NCI-H82 (cell line): ENCODE measurements at regions not wholly inside any gene's neighbourhood (a gene's known extent, or its start where the extent isn't known, plus 50 kb on each side); places are given as distances from the start of the nearest gene placed in this dataset.
A peak's percentile ranks its signal among the peaks of the same experiment; 100 is the strongest.
"Not testable (repeated sequence)": the region's sequence is repeated elsewhere in the genome, so short reads cannot be mapped to it uniquely, and the experiment has no call there.

Source experiments
- DNase-seq: peaks from one replicate; lab custom pipeline; 2025; lab: John Stamatoyannopoulos, UW

DNA sequence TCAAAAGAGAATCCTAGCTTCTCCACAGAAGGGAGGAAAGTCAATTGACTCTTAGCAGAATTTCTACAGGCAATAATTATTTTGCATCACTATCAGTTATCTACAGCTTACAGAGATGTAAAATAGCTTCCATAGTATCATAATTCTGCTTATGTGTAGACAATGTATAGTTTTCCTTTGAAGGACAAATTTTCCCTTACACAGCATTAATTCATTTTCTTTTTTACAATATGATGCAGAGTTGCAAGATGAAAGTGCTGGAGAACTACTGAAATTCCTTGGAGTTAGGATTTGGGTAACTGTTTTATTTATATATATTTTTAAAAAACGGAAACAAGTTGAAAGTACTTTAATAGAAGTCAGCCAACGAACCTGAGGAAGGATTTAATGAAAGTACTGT is 111.0 kb upstream of the CPHXL start:
- no peak for DNase-seq

DNA sequence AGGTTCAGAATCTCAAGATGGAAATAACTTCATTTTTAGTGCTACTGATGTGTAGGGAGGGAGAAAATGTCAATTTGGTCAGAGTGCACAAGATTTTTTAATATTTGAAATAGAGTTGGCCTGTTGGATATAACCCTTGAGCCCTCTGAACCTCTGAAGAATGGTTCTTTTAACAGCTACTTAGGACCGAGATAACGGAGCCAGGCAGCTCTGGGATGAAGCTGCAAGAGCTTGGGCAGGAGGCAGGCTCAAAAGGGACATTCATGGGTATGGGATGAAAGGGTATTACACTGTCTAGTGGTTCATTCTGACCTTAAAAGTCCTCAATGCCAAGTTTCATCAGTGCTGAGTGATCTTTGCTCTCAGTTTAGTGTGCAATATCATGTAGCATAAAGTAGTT is 111.4 kb upstream of the CPHXL start:
- DNase-seq = no peak

DNA sequence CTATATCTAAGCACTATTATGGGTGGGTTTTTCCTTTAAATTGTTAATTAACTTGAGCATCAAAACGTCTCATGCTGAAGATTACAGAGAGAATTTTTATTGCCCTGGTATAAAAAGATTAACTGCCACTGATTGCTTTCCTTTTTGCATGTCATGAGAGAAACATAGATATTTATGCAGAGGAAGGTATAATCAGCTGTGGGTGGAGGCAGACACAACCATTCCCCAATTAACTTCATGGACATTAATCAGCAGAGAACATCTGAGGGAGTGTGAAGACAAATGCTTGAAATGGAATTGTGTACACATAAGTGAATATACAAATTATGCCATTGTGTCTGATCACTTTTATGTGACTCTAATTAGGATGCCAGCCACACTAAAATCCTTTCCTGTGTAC is 115.2 kb upstream of the CPHXL start:
- no peak for DNase-seq

DNA sequence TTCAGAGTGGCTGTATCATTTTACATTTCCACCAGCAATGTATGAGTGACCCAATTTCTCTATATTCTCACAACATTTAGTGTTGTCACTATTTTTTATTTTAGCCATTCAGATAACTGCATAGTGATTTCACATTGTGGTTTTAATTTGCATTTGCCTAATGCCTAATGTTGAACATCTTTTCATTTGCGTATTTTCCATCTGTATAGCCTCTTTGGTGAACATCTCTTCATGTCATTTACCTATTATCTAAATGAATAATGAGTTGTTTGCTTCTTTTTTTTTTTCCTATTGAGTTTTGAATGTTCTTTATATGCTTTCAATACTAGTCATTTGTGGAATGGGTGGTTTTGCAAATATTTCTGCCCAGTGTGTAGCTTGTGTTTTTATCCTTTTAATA is 120.9 kb upstream of the CPHXL start:
- no peak for DNase-seq

DNA sequence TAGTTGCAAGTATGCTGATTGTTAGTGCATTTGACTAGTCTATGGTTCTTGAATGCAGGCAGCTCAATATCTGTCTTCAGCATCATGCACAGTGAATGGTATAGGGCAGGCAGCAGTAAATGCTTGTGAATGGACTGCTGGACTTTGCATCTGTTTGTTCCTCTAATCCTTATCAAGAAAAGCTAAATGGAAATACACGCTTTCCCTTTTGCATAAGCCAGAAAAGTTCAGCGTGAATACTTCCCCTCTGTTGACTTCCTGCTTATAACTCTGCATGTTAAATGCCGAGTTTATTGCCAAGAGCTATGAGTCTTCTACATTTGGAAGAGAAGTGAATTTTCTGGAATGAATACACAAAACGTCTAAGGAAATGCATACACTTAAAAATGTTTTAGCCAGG is 127.9 kb upstream of the CPHXL start:
- DNase-seq = no peak

DNA sequence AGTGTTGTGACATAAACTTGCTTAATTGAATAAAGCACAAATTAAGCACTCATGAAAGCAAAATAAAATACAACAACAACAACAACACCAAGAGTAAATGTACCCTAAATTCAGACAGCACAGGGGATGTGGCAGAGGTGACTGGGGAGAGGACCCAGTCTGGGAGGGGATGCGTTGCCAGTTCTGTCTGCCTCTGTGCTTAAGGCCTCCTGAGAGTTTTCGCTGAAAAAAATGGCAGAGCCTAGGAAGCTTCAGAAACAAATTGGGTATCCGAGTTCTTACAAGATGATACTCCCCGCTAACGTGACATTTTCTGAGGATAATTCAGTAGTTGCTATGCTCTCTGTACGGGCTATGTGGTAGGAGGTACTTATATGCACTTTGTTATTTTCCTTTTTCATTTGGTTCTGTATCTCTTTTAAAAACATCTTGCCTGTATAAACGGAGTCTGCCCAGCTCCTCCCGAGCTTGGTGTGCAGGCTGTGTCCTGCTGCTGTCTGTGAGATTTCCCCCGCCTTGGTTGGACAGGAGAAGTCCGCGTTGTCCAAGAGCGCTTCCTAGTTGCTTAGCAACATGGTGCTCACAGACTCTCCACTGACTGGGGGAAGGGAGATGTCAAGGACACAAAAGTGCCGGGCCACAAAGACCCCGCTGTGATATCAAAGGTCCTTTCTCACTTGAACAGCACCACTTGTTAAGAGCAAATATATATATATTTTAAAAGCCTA is 134.2 kb upstream of the CPHXL start:
- peak; percentile 21 for DNase-seq

DNA sequence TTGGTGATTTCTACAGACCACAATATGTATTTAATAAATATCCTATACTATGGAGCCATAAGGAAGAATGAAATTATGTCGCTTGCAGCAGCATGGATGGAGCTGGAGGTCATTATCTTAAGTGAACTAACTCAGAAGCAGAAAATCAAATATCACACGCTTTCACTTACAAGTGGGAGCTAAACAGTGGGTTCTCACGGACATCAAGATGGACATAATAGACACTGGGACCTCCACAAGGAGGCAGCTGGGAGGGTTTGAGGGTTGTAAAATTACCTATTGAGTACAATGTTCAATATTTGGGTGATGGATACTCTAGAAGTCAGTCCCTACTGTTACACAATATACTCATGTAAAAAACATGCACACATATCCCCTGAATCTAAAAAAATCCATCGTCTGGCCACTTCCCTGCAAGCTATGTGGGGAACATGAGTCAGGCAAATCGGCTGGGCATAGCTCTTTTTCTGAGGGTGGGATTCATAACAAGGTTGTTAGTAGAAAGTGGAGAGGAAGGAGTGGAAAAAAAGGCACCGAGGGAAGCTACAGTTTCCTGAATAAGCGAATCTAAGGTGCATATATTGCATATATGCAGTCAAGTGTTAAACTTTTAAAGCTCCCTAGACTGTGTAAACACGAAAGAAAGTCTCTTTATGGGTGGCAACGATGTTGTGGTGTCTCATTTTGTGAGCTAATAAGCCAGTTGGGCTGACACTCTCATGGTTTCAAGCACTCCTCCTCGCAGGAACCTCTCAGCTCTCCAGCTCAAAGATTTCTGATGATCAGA is 135.2 kb upstream of the CPHXL start:
- DNase-seq = no peak

DNA sequence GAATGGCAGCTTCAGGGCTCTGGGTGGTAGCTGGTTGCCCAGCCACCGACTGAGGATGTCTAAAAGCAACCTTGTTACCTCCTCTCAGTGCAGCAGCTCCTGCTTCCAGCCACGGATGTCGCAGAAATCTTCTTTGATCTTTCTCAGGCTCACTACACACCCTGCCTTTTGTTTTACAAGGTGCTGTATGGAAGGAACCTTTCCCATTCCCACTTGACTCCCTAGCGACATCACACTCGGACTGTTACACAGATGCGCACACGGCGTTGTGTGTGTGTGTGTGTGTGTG is 135.8 kb upstream of the CPHXL start:
- no peak for DNase-seq

DNA sequence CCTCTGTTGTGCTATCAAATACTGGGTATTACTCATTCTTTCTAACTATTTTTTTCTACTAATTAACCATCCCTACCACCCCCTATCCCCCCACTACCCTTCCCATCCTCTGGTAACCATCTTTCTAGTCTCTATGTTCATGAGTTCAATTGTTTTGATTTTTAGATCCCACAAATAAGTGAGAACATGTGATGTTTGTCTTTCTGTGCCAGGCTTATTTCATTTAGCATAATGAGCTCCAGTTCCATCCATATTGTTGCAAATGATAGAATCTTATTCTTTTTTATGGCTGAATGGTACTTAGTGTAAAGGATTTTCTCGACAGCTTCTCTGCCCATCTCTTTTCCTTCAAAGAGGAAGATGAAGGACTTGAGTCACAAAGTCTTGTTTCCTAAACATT is 138.0 kb upstream of the CPHXL start:
- no peak for DNase-seq

DNA sequence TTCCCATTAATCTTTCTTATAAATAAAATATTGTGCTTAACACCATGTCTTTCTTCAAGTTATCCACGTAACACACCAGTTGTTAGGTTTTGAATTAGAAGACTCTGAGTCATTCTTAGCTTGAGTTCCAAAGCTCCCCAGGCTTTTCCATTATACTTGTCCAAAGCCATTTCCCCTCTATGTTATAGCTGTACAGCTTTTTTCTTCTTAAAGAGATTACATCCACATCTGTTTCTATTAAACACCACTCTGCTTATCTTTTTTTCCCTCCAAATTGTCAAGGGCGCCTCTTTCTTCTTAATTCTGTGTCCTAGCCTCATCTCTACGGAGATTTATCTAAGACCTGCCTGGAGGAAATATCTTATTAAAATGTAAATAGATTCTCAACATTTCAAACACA is 139.4 kb upstream of the CPHXL start:
- peak; percentile 2 for DNase-seq

DNA sequence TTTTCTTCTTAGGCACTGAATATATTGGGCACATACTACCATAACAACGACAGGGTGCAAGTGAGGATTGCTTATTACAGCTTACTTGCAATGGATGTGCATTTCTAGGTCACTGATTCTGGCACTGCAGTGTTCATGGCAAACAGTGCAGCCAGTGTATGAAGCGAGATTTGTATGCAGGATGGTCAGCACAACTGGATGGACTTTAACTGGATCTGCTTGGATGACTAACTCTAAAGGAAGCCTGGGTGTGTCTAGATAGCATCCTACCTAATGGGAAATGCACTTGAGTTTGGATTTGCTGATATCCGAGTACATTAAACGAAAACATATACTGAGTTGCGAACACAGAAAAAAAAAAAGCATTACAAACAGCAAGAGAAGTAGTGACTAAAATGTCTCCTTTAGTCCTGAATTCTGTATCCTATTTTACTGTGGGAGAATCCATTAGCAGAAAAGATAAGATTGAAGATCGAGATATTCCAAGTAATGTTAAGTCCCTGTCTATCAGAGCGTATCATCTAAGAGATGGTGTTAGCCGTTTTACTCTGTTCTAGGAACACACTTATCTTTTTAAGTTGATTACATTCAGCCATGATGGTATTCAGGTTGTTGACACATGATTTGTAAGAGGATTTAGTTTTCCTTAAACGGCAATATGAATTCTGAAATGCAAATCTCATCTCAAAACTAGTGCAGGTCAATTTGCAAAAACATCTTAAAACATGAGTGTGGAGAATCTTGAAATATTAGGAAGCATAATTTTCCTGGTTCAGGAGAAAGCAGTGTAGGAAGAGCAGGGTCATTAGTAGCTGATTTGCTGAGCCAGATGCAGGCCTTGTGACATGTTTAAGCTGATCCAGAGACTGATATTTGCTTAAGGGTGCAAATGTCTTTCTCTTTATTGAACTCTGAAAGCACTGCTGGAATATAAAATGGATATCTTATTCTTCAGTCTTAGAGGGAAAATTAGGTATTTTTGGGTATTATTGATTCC is 142.6 kb upstream of the CPHXL start:
- peak; percentile 46 for DNase-seq

DNA sequence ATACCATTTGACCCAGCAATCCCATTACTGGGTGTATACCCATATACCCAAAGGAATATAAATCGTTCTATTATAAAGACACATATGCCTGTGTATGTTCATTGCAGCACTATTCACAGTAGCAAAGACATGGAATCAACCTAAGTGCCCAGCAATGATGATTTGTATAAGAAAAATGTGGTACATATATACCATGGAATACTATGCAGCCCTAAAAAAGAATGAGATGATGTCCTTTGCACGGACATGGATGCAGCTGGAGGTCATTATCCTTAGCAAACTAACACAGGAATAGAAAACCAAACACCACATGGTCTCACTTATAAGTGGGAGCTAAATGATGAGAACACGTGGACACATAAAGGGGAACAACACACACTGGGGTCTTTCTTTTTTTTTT is 155.0 kb upstream of the CPHXL start:
- DNase-seq = not testable (repeated sequence)

DNA sequence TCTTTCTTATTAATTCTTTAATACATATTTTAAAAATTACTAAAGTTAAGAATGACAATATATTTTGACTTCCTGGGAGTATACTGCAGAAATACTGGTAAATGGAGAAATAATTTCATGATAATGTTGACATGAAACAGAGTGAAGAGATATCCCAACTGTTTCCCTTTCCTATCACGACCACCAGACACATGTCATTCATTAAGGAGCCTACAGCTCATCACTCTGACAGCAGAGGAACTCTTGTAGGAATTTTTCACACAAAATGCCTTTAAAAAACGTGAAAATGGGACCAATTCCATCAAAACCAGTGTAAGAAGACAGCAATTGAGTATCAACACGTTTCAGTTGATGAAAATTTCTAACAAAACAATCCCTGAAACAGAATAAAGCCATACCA is 172.9 kb upstream of the CPHXL start:
- DNase-seq = no peak

DNA sequence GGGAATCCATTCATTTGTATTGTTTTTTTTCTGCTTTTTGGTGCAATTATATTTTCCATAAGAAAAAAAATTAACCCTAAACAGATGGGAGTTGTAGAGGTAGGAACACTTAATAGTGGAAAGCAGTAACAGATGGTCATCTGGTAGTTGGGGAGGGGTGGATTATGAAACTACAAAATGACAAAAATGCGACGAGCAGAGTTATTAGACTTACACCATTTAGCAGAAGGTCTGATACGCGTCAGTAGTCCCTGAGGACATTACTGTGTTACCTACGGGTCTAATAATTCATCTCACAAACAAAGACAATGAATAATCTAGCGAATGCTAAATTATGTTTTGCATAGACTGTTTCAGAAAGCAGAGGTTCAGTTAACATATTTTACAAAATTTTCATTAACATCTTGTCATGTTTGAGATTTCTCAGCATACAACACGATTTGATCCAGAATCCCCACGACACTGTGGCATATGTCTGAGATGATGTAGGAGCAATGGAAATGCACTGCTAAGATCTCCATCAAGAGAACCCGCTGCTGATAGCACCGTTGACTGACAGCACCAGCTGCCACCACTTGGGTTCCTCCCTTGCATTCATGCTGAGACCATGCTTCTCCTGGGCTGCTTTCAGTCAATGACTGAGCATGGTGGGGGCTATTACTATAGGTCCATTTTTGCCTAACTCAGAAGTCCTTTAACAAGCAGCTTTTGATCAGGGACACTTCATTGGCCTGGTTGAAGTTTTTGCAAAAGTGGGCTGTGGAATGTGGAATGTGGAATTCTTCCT is 182.2 kb upstream of the CPHXL start:
- peak; percentile 23 for DNase-seq

DNA sequence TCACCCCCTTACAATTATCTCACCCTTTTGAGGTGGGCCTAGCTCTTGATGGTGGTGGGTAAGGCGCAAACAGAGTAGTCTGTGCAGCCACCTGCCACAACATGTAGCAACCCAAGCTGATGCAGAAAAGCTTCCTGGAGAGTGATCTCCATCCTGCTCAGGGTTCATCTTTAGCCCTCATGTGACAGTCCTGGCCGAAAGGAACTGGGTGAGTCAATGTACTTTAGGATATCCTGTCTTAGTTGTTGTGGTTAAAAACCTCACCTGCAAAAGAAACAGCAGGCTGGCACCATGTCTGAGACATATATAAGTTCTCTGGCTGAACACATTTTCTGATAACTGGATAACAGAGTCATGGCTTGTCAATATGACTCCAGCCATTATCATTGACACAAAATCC is 183.5 kb upstream of the CPHXL start:
- no peak for DNase-seq

DNA sequence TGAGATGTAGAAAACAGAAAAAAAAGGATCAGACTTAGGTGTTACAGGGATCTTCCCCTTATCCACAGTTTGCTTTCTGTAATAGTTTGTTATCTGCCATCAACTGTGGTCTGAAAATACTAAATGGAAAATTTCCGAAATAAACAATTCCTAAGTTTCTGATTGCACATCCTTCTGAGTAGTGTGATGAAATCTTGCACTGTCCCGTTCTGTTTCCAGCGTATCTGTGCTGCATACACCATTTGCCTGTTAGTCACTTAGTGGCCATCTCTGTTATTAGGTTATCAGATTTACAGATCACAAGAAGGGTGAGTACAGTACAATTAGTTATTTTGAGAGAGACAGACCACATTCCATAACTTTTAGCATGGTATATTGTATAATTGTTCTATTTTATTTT is 185.6 kb upstream of the CPHXL start:
- no peak for DNase-seq

DNA sequence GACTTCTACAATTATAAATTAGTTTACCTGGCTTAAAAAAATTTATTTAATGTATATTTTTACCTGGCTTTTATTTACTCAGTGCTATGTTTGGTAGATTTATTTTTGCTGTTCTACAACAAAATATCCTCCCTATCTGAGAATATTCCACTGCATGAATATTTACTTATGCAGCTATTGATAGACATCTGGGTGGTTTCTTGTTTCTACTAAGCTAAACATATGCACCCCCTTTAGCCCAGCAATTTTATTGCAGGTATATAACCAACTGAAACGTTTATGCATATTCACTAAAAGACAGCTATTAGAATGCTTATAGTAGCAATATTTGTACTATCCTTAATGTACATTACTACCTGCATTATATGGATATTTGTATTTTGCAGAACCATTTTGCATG is 187.7 kb upstream of the CPHXL start:
- no peak for DNase-seq

DNA sequence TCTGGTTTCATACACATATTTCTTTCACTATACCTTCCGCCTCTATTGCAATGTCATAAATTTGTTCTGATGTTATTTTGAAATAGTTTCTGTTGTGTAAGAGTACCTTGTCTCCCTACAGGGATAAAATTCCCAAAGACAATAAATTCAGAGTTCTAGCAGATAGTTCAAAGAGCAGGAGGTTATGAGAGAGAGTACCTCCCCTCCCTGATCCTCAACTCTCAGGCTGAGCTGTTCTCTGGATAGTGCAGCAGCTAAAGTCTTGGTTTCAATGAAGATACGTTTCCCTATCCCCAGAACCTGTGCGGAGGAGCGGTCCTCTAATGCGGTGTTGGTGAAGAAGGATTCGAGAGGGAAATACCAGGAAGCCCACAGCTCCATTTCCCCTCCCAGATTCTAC is 190.2 kb upstream of the CPHXL start:
- no peak for DNase-seq

DNA sequence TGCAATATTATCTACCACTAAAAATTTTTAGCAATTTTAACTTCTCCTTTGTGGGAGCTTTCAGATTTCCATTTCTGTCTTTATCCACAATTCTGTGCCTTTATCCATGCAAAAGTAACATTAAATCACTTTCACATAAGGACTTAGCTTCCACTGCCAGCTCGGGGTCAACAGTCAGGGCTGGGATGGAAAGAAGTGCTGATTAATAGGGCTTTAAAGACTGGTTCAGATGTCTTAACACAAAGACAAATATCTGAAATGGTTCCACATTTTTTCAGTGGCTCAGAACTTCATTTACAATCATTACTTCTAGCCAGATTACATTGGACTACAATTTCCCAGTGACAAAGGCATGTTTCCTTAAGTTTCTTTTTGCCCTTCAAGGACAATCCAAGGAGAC is 191.8 kb upstream of the CPHXL start:
- no peak for DNase-seq

DNA sequence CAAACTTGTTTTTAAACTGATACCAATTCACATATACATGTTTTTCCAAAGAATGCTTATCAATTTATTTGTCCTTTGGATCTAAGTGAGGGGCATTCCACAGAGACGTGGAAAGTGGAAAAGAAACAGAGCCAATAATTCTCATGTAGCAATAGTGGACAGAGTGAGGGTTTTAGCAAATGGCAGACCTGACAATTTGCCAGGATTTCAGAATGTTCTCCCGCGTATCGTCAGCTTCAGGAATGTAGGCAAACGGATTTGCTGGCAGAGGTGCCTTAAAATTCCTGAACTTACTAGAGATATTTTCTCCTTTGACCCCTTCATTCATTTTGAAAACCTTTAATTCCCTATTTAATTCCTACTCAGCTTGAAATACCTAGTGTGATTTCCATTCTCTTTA is 193.4 kb upstream of the CPHXL start:
- DNase-seq = no peak

DNA sequence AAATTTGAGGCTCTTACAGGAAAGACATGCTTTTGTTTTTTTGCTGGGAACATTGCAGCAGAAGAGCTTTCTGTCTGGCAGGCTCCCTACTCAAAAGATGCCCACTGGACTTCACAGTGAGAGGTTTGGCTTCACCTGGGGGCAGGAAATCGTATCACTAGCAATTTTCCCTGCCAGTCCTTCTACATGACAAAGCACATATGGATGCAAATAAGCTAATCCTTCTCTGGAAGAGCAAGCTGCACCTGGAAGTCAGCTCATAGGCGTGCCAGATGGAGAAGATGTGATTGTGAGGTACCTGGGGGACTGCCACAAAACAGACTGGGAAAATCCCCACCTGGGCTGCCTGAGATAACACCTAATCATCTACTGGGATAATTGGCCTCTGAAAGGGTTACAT is 195.0 kb upstream of the CPHXL start:
- peak; percentile 33 for DNase-seq

DNA sequence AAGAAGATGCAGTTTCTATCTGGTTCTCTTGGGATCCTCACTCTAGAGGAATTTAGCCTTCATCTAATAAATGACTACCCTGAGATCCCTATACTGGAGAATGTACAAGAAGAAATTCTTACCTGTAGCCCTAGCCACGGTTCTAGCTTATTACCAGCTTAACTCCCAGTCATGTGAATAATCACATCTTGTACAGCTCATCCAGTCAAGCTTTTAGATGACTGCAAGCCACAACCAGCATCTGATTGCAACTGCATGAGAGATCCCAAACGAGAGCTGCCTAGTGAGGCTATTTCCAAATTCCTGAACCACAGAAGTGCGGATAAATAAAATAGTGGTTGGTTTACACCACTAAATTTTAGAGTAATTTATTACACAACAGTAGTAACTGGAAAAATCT is 196.0 kb upstream of the CPHXL start:
- peak; percentile 17 for DNase-seq
